PC-3 (cell line): ENCODE measurements at regions not wholly inside any gene's neighbourhood (a gene's known extent, or its start where the extent isn't known, plus 50 kb on each side); places are given as distances from the start of the nearest gene placed in this dataset.

Experiments used
- ATAC-seq: fragments of 200-7000 bp; cut with Tn5 transposase; 2 replicates; pipeline ENCODE4 v1.9.1; 2020; ENCODE audit warnings: mild to moderate bottlenecking, moderate library complexity
- BruUV-seq: library from RNA; stranded (reverse); fragments of 400-500 nt; replicated peaks from 2 replicates; lab custom pipeline; 2021; lab: Mats Ljungman, UMichigan
- CTCF ChIA-PET: fragments of 300-600 bp; sonication (Branson Sonifier 250); formaldehyde crosslinking; loops from one replicate; lab custom pipeline; 2022; ENCODE audit warnings: antibody characterized with exemption; lab: Charles Lee
- POLR2A ChIA-PET: fragments of 300-600 bp; sonication (Branson Sonifier 250); formaldehyde crosslinking; loops from one replicate; lab custom pipeline; 2022; ENCODE audit warnings: antibody characterized with exemption; ENCODE audit not compliant: unreplicated experiment; lab: Charles Lee
- DNase-seq: peaks from one replicate; pipeline ENCODE4 v3.0.0-alpha.2; 2015
- H2AFZ ChIP-seq: fragments of 300-600 bp; sonication (generic); 2 replicates; pipeline ENCODE4 v1.6.0; 2016; ENCODE audit warnings: antibody characterized with exemption, low read length
- H3F3A ChIP-seq: fragments of 300-600 bp; sonication (generic); one replicate; pipeline ENCODE4 v1.6.0; 2017; ENCODE audit warnings: antibody characterized with exemption, low read length, control low read depth, mild to moderate bottlenecking; ENCODE audit not compliant: unreplicated experiment
- H3K27ac ChIP-seq: fragments of 300-600 bp; sonication (generic); 2 replicates; pipeline ENCODE4 v1.5.1; 2016; ENCODE audit warnings: mild to moderate bottlenecking, low read length
- H3K27me3 ChIP-seq: fragments of 300-600 bp; sonication (generic); 2 replicates; pipeline ENCODE4 v1.6.1; 2016; ENCODE audit warnings: low read length, mixed read lengths
- H3K36me3 ChIP-seq: fragments of 300-600 bp; sonication (generic); 2 replicates; pipeline ENCODE4 v1.6.1; 2016; ENCODE audit warnings: low read depth, mixed run types, low read length, mixed read lengths
- H3K4me1 ChIP-seq: fragments of 300-600 bp; sonication (generic); 2 replicates; pipeline ENCODE4 v1.5.1; 2016; ENCODE audit warnings: low read length; ENCODE audit not compliant: insufficient read depth
- H3K4me2 ChIP-seq: fragments of 300-600 bp; sonication (generic); 2 replicates; pipeline ENCODE4 v1.6.0; 2016; ENCODE audit warnings: low read length
- H3K4me3 ChIP-seq: fragments of 300-600 bp; sonication (generic); 2 replicates; pipeline ENCODE4 v1.5.1; 2016; ENCODE audit warnings: mild to moderate bottlenecking, low read length, mixed read lengths
- H3K79me2 ChIP-seq: fragments of 300-600 bp; sonication (generic); 2 replicates; pipeline ENCODE4 v1.6.1; 2017; ENCODE audit warnings: low read length, mixed read lengths
- H3K9ac ChIP-seq: fragments of 300-600 bp; sonication (generic); 2 replicates; pipeline ENCODE4 v1.6.0; 2016; ENCODE audit warnings: mild to moderate bottlenecking, low read length
- H3K9me2 ChIP-seq: fragments of 300-600 bp; sonication (generic); replicated peaks from 2 replicates; pipeline ENCODE4 v1.6.1; 2016; ENCODE audit warnings: mixed run types, low read length, mixed read lengths
- H3K9me3 ChIP-seq: fragments of 300-600 bp; sonication (generic); 2 replicates; pipeline ENCODE4 v1.6.1; 2016; ENCODE audit warnings: low read length, mixed read lengths
- H4K20me1 ChIP-seq: fragments of 300-600 bp; sonication (generic); 2 replicates; pipeline ENCODE4 v1.6.1; 2016; ENCODE audit warnings: low read length, mixed read lengths
- EZH2 ChIP-seq: fragments of 300-600 bp; sonication (generic); IDR thresholded peaks from one replicate; pipeline ENCODE4 v1.6.1; 2017; ENCODE audit warnings: antibody characterized with exemption, mild to moderate bottlenecking, low read length; ENCODE audit not compliant: unreplicated experiment
- EZH2phosphoT487 ChIP-seq: fragments of 300-600 bp; sonication (generic); IDR thresholded peaks from 2 replicates; pipeline ENCODE4 v1.6.1; 2018; ENCODE audit warnings: mild to moderate bottlenecking, antibody characterized with exemption, low read length, borderline replicate concordance
- intact Hi-C: fragments of 100-400 bp; cut with micrococcal nuclease; formaldehyde crosslinking; loops from 2 replicates; pipeline ENCODE4 v1.9.0; 2023
- TF ChIP-seq, protein P1 (sequence below): fragments of 300-600 bp; sonication (generic); conservative IDR thresholded peaks from 2 replicates; pipeline ENCODE4 v1.5.1; 2017; ENCODE audit warnings: antibody characterized with exemption, low read depth, mild to moderate bottlenecking, low read length

GRCh38 chr5:100755435-100755834 lies 147.6 kb downstream of the ST8SIA4 start:
- Histone ChIP-seq H3K9me3 (no peaks in the 10 kb centered on the region), H3K36me3 (no peaks in the 10 kb centered on the region), H3K4me2 (no peak overlapping the region), H3F3A (no peaks in the 10 kb centered on the region), H3K27ac (no peak overlapping the region), H3K79me2 (no peaks in the 10 kb centered on the region), H3K9ac (no peak overlapping the region), H4K20me1 (no peaks in the 10 kb centered on the region), H3K9me2 (no peaks in the 10 kb centered on the region), H3K4me1 (peaks cover 9% of the 10 kb centered on the region), H3K27me3 (no peaks in the 10 kb centered on the region), H2AFZ (no peak overlapping the region), H3K4me3 (no peak overlapping the region)
- BruUV-seq, result no TSS peak
- ATAC-seq (no peak), DNase-seq (no peak)
- TF ChIP-seq, protein P1, sequence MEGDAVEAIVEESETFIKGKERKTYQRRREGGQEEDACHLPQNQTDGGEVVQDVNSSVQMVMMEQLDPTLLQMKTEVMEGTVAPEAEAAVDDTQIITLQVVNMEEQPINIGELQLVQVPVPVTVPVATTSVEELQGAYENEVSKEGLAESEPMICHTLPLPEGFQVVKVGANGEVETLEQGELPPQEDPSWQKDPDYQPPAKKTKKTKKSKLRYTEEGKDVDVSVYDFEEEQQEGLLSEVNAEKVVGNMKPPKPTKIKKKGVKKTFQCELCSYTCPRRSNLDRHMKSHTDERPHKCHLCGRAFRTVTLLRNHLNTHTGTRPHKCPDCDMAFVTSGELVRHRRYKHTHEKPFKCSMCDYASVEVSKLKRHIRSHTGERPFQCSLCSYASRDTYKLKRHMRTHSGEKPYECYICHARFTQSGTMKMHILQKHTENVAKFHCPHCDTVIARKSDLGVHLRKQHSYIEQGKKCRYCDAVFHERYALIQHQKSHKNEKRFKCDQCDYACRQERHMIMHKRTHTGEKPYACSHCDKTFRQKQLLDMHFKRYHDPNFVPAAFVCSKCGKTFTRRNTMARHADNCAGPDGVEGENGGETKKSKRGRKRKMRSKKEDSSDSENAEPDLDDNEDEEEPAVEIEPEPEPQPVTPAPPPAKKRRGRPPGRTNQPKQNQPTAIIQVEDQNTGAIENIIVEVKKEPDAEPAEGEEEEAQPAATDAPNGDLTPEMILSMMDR, result no peak
- TF ChIP-seq EZH2phosphoT487, result no peak
- no peak for TF ChIP-seq EZH2
- CTCF ChIA-PET, result no interaction called here
- POLR2A ChIA-PET, result no interaction called here
- intact Hi-C loops, result no loop called here
